GM18508 (cell line): ENCODE measurements at regions not wholly inside any gene's neighbourhood (a gene's known extent, or its start where the extent isn't known, plus 50 kb on each side); places are given as distances from the start of the nearest gene placed in this dataset.
"Not testable (repeated sequence)": the region's sequence is repeated elsewhere in the genome, so short reads cannot be mapped to it uniquely, and the experiment has no call there.

Experiments used
- ATAC-seq: cut with Tn5 transposase; IDR thresholded peaks from one replicate; pipeline ENCODE4 v1.9.1; 2021; ENCODE audit warnings: moderate number of reproducible peaks; ENCODE audit not compliant: insufficient read depth, unreplicated experiment

DNA sequence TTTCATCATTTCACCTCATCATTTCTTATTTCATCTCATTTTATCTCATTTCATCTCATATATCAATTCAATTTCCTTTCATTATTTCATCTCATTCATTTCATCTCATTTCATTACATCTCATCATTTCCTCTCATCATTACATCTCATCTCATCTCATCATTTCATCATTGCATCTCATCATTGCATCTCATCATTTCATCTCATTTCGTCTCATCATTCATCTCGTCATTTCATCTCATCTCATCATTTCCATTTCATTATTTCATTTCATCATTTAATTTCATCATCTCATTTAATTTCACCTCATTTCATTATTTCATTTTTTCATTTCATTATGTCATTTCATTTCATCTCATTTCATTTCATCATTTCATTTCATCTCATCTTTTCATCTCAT is 168.5 kb upstream of the FAM72C start:
- not testable (repeated sequence) for ATAC-seq

DNA sequence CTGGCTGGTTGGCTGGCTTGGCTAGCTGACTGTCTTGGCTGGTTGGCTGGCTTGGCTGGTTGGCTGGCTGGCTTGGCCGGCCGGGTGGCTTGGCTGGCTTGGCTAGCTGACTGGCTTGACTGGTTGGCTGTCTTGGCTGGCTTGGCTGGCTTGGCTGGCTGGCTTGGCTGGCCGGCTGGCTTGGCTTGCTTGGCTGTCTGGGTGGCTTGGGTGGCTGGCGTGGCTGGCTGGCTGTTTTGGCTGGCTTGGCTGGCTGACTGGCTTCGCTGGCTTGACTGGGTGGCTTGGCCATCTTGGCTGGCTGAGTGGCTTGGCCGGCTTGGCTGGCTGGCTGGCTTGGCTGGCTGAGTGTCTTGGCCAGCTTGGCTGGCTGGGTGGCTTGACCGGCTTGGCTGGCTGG is 133.2 kb upstream of the FAM72C start:
- ATAC-seq = not testable (repeated sequence)

DNA sequence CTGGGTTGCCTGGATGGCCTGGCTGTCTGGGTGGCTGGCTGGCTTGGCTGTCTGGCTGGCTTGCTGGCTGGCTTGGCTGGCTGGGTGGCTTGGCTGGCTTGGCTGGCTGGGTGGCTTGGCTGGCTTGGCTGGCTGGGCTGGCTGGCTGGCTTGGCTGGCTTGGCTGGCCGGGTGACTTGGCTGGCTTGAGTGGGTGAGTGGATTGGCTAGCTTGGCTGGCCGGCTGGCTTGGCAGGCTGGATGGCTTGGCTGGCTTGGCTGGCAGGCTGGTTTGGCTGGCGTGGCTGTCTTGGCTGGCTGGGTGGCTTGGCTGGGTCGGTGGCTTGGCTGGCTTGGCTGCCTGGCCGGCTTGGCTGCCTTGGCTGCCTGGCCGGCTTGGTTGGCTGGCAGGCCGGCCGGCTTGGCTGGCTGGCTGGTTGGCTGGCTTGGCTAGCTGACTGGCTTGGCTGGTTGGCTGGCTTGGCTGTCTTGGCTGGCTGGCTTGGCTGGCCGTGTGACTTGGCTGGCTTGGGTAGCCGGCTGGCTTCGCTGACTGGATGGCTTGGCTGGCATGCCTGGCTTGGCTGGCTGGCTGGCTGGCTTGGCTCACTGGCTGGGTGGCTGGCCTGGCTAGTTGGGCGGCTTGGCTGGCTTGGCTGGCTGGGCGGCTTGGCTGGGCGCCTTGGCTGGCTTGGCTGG is 132.4 kb upstream of the FAM72C start:
- ATAC-seq = not testable (repeated sequence)

DNA sequence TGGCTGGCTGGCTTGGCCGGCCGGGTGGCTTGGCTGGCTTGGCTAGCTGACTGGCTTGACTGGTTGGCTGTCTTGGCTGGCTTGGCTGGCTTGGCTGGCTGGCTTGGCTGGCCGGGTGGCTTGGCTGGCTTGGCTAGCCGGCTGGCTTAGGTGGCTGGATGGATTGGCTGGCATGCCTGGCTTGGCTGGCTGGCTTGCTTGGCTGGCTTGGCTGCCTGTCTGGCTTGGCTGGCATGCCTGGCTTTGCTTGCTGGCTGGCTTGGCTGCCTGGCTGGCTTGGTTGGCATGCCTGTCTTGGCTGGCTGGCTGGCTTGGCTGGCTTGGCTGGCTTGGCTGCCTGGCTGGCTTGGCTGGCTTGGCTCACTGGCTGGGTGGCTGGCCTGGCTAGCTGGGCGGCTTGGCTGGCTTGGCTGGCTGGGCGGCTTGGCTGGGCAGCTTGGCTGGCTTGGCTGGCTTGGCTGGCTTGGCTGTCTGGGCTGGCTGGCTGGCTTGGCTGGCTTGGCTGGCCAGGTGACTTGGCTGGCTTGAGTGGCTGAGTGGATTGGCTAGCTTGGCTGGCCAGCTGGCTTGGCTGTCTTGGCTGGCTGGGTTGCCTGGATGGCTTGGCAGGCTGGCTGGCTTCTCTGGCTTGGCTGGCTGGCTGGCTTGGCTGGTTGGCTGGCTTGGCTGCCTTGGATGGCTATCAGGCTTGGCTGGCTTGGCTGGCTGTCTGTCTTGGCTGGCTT is 131.5 kb upstream of the FAM72C start:
- not testable (repeated sequence) for ATAC-seq

DNA sequence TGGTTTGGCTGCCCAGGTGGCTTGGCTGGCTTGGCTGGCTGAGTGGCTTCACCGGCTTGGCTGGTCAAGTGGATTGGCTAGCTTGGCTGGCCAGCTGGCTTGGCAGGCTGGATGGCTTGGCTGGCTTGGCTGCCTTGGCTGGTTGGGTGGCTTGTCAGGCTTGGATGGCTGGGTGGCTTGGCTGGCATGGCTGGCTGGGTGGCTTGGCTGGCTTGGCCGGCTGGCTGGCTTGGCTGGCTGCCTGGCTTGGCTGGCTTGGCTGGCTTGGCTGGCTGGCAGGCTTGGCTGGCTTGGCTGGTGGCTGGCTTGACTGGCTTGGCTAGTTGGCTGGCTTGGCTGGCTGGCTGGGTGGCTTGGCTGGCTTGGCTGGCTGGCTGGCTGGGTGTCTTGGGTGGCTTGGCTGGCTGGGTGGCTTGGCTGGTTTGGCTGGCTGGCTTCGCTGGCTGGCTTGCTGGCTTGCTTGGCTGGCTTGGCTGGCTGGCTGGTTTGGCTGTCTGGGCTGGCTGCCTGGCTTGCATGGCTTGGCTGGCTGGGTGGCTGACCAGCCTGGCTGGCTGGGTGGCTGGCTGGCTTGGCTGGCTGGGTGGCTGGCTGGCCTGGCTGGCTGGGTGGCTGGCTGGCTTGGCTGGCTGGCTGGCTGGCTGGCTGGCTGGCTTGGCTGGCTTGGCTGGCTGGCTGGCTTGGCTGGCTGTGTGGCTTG is 130.4 kb upstream of the FAM72C start:
- ATAC-seq = not testable (repeated sequence)

DNA sequence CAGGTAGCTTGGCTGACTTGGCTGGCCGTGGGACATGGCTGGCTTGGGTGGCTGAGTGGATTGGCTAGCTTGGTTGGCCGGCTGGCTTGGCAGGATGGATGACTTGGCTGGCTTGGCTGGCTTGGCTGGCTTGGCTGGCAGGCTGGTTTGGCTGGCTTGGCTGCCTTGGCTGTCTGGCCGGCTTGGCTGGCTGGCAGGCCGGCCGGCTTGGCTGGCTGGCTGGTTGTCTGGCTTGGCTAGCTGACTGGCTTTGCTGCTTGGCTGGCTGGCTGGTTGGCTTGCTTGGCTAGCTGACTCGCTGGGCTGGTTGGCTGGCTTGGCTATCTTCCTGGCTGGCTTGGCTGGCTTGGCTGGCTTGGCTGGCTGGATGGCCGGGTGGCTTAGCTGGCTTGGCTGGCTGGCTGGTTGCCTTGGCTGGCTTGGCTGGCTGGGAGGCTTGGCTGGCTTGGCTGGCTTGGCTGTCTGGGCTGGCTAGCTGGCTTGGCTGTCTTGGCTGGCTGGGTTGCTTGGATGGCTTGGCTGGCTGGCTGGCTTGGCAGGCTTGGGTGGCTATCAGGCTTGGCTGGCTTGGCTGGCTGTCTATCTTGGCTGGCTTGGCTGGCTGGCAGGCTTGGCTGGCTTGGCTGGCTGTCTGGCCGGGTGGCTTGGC is 129.7 kb upstream of the FAM72C start:
- no peak for ATAC-seq

DNA sequence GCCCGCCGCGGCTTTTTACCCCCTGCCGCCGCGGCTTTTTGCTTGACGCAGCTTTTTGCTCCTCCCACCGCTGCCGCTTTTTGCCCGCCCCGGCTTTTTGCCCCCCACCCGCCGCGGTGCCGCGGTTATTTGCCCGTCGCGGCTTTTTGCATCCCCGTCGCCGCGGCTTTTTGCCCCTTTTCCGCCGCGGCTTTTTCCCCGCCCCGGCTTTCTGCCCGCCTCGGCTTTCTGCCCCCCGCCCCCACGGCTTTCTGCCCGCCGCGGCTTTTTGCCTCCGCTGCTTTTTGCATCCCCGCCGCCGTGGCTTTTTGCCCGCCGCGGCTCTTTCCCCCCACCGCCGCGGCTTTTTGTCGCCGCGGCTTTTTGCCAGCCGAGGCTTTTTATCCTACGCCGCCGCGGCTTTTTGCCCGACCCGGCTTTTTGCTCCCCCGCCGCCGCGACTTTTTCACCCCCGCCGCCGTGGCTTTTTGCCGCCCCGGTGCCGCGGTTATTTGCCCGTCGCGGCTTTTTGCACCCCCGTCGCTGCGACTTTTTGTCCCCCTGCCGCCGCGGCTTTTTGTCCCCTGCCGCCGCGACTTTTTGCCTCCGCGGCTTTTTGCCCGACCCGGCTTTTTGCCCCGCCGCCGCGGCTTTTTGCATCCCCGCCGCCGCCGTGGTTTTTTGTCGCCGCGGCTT is 105.5 kb upstream of the FAM72C start:
- ATAC-seq = not testable (repeated sequence)

DNA sequence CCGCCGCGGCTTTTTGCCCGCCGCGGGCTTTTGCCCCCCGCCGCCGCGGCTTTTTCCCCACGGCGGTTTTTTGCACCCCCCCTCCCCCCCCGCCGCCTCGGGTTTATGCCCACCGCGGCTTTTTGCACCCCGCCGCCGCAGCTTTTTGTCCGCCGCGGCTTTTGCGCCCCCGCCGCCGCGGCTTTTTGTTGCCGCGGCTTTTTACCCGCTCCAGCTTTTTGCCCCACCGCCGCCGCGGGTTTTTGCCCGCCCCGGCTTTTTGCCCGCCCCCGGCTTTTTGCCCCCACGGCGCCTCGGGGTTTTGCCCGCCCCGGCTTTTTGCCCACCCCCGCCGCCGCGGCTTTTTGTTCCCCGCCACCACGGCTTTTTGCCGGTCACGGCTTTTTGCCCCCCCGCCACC is 104.9 kb upstream of the FAM72C start:
- not testable (repeated sequence) for ATAC-seq

DNA sequence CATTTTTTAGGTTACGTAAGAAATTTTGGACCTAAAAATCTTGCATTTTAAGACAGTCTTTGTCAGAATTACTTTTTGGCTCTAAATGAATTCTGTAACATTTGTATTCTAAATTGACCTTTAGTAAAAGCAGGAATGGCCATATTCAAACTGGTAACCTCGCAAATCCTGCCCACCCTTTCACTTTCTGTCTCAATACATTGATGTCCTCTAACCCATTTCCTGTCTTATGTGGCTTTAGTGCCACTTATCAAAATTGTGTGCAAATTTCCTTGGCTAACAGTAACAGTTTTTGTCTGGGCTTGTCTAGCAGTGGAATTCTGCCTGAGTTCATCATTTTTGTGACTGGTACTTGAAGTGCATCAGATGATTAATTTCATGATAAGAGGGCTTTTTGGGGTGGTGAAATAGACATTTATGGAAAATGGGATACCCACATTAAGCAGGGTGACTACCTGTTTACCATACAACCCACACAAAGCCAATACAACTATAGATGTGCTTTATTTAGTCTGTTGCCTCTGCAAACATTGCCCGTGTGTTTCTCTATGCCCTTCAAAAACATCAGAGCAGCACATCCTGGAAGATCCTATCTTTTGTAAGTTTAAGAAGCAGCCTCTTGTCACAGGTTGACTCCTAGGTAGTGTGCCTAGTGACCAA is 98.7 kb upstream of the FAM72C start:
- ATAC-seq = not testable (repeated sequence)

DNA sequence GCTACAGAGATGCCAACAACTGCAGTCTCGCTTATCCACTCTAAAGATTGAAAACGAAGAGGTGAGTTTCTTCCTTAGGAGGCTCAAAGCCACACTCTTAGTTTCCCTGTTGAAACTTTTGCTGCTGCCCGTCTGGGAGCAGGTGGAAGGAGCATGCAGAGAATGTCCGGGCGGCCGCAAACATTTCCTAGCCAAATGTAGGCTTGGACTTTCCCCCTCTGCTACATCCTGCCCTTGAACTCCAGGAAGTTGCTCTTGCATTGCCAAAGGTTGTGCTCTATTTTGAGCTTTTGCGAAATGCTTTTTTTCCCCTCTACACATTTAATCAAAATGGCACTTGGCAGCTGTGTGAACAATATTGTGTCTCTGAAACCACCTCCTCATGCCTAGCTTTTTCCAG is 95.3 kb upstream of the FAM72C start:
- ATAC-seq = not testable (repeated sequence)

DNA sequence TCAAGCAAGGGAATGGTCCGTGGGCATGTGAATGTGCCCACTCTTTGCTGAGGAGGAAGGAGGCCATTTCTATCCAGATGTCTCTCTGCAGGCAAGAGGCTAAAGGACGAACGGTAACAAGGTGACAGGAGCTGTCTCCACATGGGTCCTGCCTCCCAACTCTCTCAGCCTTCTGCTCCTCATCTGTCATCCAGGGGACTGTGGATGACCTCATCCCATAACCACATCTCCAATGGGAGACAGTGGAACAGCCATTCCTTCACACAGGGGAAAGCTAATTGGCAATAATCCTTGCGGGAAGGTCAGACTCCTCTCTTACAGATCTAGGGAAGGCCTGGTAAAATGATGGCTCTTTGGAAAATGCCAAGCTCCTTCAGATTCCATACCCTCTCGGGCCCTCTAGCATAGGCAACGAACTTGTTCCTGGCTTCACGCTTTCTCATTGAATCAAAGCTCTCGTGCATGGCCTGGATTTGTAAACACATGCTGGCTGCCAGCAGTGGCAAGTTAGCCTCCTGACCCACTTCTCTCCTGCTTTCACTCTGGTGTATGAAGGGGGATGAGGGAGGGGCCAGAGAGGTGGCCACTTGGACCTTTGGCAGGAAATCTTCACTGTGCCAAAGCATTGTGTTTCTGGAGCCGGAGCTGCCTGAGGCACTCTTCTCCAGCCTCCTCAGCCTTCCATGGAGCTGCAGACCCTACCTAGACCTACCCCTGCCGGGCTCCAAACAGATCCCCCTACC is 94.5 kb upstream of the FAM72C start:
- ATAC-seq = not testable (repeated sequence)

DNA sequence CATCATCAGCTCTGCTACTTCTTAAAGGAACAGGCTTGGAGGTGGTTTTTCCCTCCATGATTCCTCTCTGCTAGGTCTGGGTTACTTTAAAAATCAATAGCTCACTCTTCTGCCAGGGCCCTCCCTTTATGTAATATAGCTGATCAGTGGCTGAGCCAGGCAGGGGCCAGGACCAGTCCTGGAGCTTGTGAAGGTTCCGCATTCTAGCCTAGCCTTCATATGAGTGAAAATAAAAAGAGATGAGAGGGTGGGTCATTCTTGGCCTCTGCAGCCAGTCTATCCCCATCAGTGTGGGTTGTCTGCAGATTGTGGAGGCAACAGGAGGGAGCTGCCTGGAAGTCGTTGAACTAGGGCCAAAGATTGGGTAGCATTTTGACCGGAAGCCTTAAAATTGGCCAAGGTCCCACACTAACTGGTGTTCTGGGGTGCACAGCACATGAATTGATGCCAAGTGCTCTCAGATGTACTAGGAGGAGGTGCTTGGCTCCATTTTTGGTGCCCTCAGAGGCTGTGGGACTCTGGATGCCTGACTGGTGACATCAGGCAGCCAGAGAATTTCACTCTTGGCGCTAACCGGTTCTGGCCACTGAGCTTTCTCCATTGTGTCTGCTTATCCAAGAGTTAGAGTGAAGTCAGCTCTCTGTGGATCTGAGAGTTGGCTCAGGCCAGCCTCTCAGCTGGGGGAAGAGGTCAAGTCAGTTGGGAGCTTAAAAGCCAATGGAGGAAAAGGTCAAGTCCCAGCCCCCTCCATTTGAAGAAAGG is 93.7 kb upstream of the FAM72C start:
- not testable (repeated sequence) for ATAC-seq

DNA sequence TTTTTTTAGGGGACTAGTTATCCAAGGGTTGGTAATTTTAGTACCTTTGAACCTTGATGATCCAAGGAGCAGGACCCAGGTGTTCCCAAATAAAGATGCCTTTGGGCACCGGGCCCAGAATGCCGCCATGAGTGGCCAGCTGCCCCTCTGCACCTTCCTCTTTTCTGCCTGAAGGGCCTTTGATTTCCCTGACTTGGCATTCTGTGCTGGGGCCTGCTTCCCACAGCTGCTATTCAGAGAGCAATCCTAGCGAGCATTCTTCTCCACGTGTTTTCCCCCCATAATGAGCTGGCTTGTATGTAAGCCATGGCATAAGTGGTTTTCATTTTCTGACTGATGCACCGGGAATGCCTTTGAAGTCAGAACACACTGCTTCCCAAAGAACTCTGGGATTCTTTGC is 77.6 kb upstream of the FAM72C start:
- not testable (repeated sequence) for ATAC-seq

DNA sequence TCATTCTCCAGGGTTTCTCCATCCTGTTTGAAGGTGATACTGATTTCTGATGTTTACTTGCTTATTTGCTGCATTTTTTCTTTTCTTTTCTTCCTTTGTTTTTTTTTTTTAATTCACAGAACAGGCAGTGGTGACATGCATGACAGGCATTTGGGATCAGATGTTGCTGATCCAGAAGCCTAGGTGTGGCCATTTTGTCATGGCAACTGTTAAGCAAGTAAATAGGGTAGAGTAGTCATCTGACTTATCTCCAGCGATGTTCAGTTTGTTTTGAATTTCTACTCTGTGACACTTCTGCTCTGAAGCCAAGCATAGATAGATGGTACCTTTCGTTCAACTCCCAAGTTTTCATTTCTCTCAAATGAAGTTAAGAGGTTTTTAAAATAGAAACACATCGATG is 74.9 kb upstream of the FAM72C start:
- not testable (repeated sequence) for ATAC-seq

DNA sequence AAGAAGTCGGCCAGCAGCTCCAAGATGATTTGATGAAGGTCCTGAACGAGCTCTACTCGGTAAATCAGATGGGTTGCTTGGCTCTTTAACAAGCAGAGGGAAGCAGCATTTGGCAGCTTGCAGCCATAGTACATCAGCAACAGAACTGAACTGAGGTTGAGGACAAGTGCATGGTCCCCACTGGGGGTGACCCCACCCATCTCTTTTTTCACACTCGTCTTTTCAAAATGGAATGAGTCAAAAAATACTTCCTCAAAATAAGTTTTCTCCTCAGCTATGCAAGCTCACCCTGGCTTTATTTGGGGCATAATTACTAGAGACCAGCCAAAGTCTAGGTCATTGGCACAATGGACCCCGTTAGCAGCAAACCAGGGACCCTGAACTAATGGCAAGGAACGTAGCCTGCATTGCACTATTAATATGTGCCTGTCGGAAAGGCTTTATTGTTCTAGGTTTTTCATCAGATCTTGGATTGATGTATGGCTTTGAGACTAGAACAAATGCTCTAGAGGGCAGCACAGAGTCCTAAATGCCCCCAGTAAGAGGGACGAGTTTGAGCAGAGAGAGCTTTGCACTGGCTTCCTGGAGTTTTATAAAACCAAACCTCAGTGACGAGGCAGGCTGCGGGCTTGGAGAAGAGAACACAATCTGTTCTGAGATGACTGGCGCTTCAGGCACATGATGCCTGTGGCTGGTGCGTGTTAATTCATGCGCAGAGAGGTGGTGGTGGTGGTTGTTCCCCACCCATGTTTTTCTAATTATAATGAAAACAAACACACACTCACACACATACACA is 74.2 kb upstream of the FAM72C start:
- ATAC-seq = not testable (repeated sequence)

DNA sequence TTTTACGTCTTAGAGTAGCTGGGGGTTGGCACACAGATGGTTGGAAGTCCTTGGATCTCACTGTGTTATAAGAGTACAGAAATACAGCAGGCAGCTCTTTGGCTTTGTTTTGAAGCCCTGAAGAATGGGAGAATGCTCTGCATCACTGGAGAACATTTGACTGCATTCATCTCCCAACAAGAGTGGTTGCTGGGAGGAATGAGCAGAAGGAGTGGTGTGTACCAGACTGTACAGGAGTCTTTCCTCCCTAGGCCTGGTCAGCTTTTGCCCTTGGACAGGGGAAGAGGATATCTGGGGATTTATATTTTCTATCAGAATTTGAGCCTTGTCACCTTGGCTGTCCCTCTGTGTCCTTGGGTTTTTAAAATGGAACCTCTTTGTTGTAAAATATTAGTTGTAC is 70.5 kb upstream of the FAM72C start:
- not testable (repeated sequence) for ATAC-seq

DNA sequence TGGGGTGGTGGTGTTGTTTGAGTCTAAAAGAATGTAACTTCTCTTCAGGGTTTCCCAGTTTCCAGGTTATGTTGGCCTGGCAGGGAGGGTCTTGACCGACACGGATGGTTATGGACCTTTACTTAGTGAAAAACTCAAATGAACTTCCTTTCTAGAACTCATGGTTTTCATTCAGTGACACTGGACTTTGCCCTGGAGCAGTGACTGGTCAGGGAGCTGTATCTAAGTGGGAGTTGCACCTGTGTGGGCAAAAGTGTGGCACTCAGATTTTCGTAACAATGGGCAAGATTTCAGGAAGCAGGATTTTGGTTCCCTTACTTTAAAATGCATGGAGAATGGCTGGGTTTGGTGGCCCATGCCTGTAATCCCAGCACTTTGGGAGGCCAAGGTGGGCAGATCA is 68.5 kb upstream of the FAM72C start:
- ATAC-seq = not testable (repeated sequence)
